ENCODE measurements at regions not wholly inside any gene's neighbourhood (a gene's known extent, or its start where the extent isn't known, plus 50 kb on each side); places are given as distances from the start of the nearest gene placed in this dataset.
"Not testable (repeated sequence)": the region's sequence is repeated elsewhere in the genome, so short reads cannot be mapped to it uniquely, and the experiment has no call there.

- DNase-seq (ENCODE audit: low read depth), result no peak
These were observed 235.6 kb downstream of the TRIML1 start for GRCh38 chr4:188374871-188375270.

GRCh38 chr4:188377816-188378215, 238.6 kb downstream of the TRIML1 start:
- DNase-seq (ENCODE audit: low read depth), result no peak

- no peak for DNase-seq (ENCODE audit: low read depth)
These were observed 243.9 kb downstream of the TRIML1 start for GRCh38 chr4:188383180-188383579.

GRCh38 chr4:188387179-188387791, 248.0 kb downstream of the TRIML1 start:
- no peak for DNase-seq (ENCODE audit: low read depth)

GRCh38 chr4:188391349-188391748, 252.1 kb downstream of the TRIML1 start:
- not testable (repeated sequence) for DNase-seq (ENCODE audit: low read depth)

GRCh38 chr4:188396037-188396436, 256.8 kb downstream of the TRIML1 start:
- no peak for DNase-seq (ENCODE audit: low read depth)

- DNase-seq (ENCODE audit: low read depth), result no peak
These were observed 260.6 kb downstream of the TRIML1 start for GRCh38 chr4:188399834-188400233.

- no peak for DNase-seq (ENCODE audit: low read depth)
These were observed 261.2 kb downstream of the TRIML1 start for GRCh38 chr4:188400451-188400850.

- DNase-seq (ENCODE audit: low read depth), result no peak
These were observed 264.0 kb downstream of the TRIML1 start for GRCh38 chr4:188403272-188403671.

- DNase-seq (ENCODE audit: low read depth), result not testable (repeated sequence)
These were observed 266.0 kb downstream of the TRIML1 start for GRCh38 chr4:188405071-188405835.

- DNase-seq (ENCODE audit: low read depth), result no peak
These were observed 269.2 kb downstream of the TRIML1 start for GRCh38 chr4:188408244-188409030.

GRCh38 chr4:188409851-188410250, 270.6 kb downstream of the TRIML1 start:
- no peak for DNase-seq (ENCODE audit: low read depth)

GRCh38 chr4:188411805-188412204, 272.6 kb downstream of the TRIML1 start:
- no peak for DNase-seq (ENCODE audit: low read depth)

- DNase-seq (ENCODE audit: low read depth), result no peak
These were observed 273.3 kb downstream of the TRIML1 start for GRCh38 chr4:188412499-188412898.

GRCh38 chr4:188414441-188414840, 275.2 kb downstream of the TRIML1 start:
- no peak for DNase-seq (ENCODE audit: low read depth)

GRCh38 chr4:188417181-188417580, 277.9 kb downstream of the TRIML1 start:
- DNase-seq (ENCODE audit: low read depth), result no peak

GRCh38 chr4:188423039-188423438, 283.8 kb downstream of the TRIML1 start:
- no peak for DNase-seq (ENCODE audit: low read depth)

GRCh38 chr4:188428935-188429334, 289.7 kb downstream of the TRIML1 start:
- no peak for DNase-seq (ENCODE audit: low read depth)

GRCh38 chr4:188429965-188430364, 290.7 kb downstream of the TRIML1 start:
- DNase-seq (ENCODE audit: low read depth), result no peak

GRCh38 chr4:188430384-188430783, 291.1 kb downstream of the TRIML1 start:
- no peak for DNase-seq (ENCODE audit: low read depth)

- no peak for DNase-seq (ENCODE audit: low read depth)
These were observed 293.1 kb downstream of the TRIML1 start for GRCh38 chr4:188432328-188432727.

GRCh38 chr4:188433741-188434315, 294.6 kb downstream of the TRIML1 start:
- DNase-seq (ENCODE audit: low read depth), result no peak

GRCh38 chr4:188434643-188435042, 295.4 kb downstream of the TRIML1 start:
- DNase-seq (ENCODE audit: low read depth), result no peak
